Activated naive CD4-positive, alpha-beta T cell treated with anti-CD3 and anti-CD28 coated beads for 36 hours (primary cell): ENCODE measurements at regions not wholly inside any gene's neighbourhood (a gene's known extent, or its start where the extent isn't known, plus 50 kb on each side); places are given as distances from the start of the nearest gene placed in this dataset.

Source experiments
- CTCF ChIA-PET: fragments of 350-600 bp; sonication (Branson Sonifier 250); formaldehyde crosslinking; loops from one replicate; lab custom pipeline; 2021; ENCODE audit warnings: antibody characterized with exemption; lab: Charles Lee
- DNase-seq: peaks from one replicate; pipeline ENCODE4 v3.0.0-alpha.2; 2020
- H3K27ac Mint-ChIP-seq: one replicate; pipeline ENCODE4 v1.8.0; 2021; ENCODE audit warnings: mild to moderate bottlenecking, mixed read lengths
- H3K27me3 Mint-ChIP-seq: one replicate; pipeline ENCODE4 v1.8.0; 2021; ENCODE audit warnings: low read depth, mixed read lengths
- H3K36me3 Mint-ChIP-seq: one replicate; pipeline ENCODE4 v1.8.0; 2021; ENCODE audit warnings: low read depth, mixed read lengths
- H3K4me1 Mint-ChIP-seq: one replicate; pipeline ENCODE4 v1.8.0; 2021; ENCODE audit warnings: low read depth, mixed read lengths
- H3K4me3 Mint-ChIP-seq: one replicate; pipeline ENCODE4 v1.8.0; 2021; ENCODE audit warnings: mild to moderate bottlenecking, moderate library complexity, mixed read lengths
- H3K9me3 Mint-ChIP-seq: one replicate; pipeline ENCODE4 v1.8.0; 2021; ENCODE audit warnings: mixed read lengths
- intact Hi-C: fragments of 100-400 bp; cut with micrococcal nuclease; formaldehyde crosslinking; loops from one replicate; pipeline ENCODE4 v1.15.1; 2023

- Mint-ChIP-seq H3K27me3 (peaks cover 23% of the 10 kb centered on the region), H3K4me1 (no peaks in the 10 kb centered on the region), H3K9me3 (no peaks in the 10 kb centered on the region), H3K36me3 (no peaks in the 10 kb centered on the region), H3K27ac (no peak overlapping the region), H3K4me3 (no peak overlapping the region)
- CTCF ChIA-PET = no interaction called here
- DNase-seq = no peak
- intact Hi-C loops = no loop called here
Observed at GRCh38 chr4:112898357-112899141, 150.9 kb upstream of the ANK2 start.

- H3K27ac Mint-ChIP-seq = no peak overlapping the region
- intact Hi-C loops = no loop called here
- H3K4me1 Mint-ChIP-seq = no peaks in the 10 kb centered on the region
- H3K36me3 Mint-ChIP-seq = no peaks in the 10 kb centered on the region
- no peaks in the 10 kb centered on the region for H3K9me3 Mint-ChIP-seq
- no peak overlapping the region for H3K4me3 Mint-ChIP-seq
- peaks cover 20% of the 10 kb centered on the region for H3K27me3 Mint-ChIP-seq
- no peak for DNase-seq
- CTCF ChIA-PET = no interaction called here
Observed at GRCh38 chr4:112900416-112900815, 149.0 kb upstream of the ANK2 start.

GRCh38 chr4:112901962-112902411, 147.5 kb upstream of the ANK2 start:
- DNase-seq = no peak
- CTCF ChIA-PET = no interaction called here
- no peak overlapping the region for H3K4me3 Mint-ChIP-seq
- no peaks in the 10 kb centered on the region for H3K36me3 Mint-ChIP-seq
- peaks cover 15% of the 10 kb centered on the region for H3K27me3 Mint-ChIP-seq
- intact Hi-C loops = no loop called here
- H3K9me3 Mint-ChIP-seq = no peaks in the 10 kb centered on the region
- no peaks in the 10 kb centered on the region for H3K4me1 Mint-ChIP-seq
- H3K27ac Mint-ChIP-seq = no peak overlapping the region

GRCh38 chr4:112905728-112906127, 143.7 kb upstream of the ANK2 start:
- Mint-ChIP-seq H3K36me3 (no peaks in the 10 kb centered on the region), H3K4me1 (peaks cover 7% of the 10 kb centered on the region), H3K27me3 (peaks cover 6% of the 10 kb centered on the region), H3K27ac (no peak overlapping the region), H3K9me3 (no peaks in the 10 kb centered on the region), H3K4me3 (no peak overlapping the region)
- intact Hi-C loops = no loop called here
- CTCF ChIA-PET = no interaction called here
- DNase-seq = no peak

- Mint-ChIP-seq H3K27me3 (peaks cover 6% of the 10 kb centered on the region), H3K4me3 (no peak overlapping the region), H3K9me3 (no peaks in the 10 kb centered on the region), H3K36me3 (no peaks in the 10 kb centered on the region), H3K4me1 (peaks cover 7% of the 10 kb centered on the region), H3K27ac (no peak overlapping the region)
- no peak for DNase-seq
- CTCF ChIA-PET = interaction anchor here (1.0 kb wide), 1 partner anchor 36 kb away, joined by 3 read pairs; no protein-coding TSS in a partner anchor
- intact Hi-C loops = no loop called here
Observed at GRCh38 chr4:112908511-112908910, 140.9 kb upstream of the ANK2 start.

GRCh38 chr4:112910109-112910736, 139.2 kb upstream of the ANK2 start:
- intact Hi-C loops = no loop called here
- Mint-ChIP-seq H3K4me1 (peaks cover 7% of the 10 kb centered on the region), H3K4me3 (no peak overlapping the region), H3K9me3 (no peaks in the 10 kb centered on the region), H3K27ac (no peak overlapping the region), H3K36me3 (no peaks in the 10 kb centered on the region), H3K27me3 (peaks cover 6% of the 10 kb centered on the region)
- CTCF ChIA-PET = interaction anchor here (0.6 kb wide), 1 partner anchor 29 kb away, joined by 3 read pairs; no protein-coding TSS in a partner anchor
- DNase-seq = no peak

GRCh38 chr4:112916868-112917267, 132.6 kb upstream of the ANK2 start:
- no peaks in the 10 kb centered on the region for H3K27me3 Mint-ChIP-seq
- H3K36me3 Mint-ChIP-seq = no peaks in the 10 kb centered on the region
- intact Hi-C loops = no loop called here
- no peak for DNase-seq
- no peaks in the 10 kb centered on the region for H3K4me1 Mint-ChIP-seq
- no peak overlapping the region for H3K27ac Mint-ChIP-seq
- no peaks in the 10 kb centered on the region for H3K9me3 Mint-ChIP-seq
- CTCF ChIA-PET = no interaction called here
- H3K4me3 Mint-ChIP-seq = no peak overlapping the region

- Mint-ChIP-seq H3K4me3 (no peak overlapping the region), H3K9me3 (no peaks in the 10 kb centered on the region), H3K27ac (no peak overlapping the region), H3K27me3 (no peaks in the 10 kb centered on the region), H3K4me1 (no peaks in the 10 kb centered on the region), H3K36me3 (no peaks in the 10 kb centered on the region)
- DNase-seq = no peak
- intact Hi-C loops = no loop called here
- CTCF ChIA-PET = interaction anchor here (0.8 to 1.5 kb wide), 2 partner anchors 15 to 29 kb away, joined by 4 to 8 read pairs; no protein-coding TSS in a partner anchor
Observed at GRCh38 chr4:112923516-112923915, 125.9 kb upstream of the ANK2 start.

- Mint-ChIP-seq H3K27ac (no peak overlapping the region), H3K36me3 (no peaks in the 10 kb centered on the region), H3K4me1 (no peaks in the 10 kb centered on the region), H3K9me3 (no peaks in the 10 kb centered on the region), H3K27me3 (peaks cover 9% of the 10 kb centered on the region), H3K4me3 (no peak overlapping the region)
- CTCF ChIA-PET = no interaction called here
- intact Hi-C loops = no loop called here
- no peak for DNase-seq
Observed at GRCh38 chr4:112926819-112927218, 122.6 kb upstream of the ANK2 start.

- no peak overlapping the region for H3K27ac Mint-ChIP-seq
- CTCF ChIA-PET = interaction anchor here (1.9 kb wide), 1 partner anchor 10 kb away, joined by 6 read pairs; no protein-coding TSS in a partner anchor
- intact Hi-C loops = no loop called here
- no peaks in the 10 kb centered on the region for H3K4me1 Mint-ChIP-seq
- no peaks in the 10 kb centered on the region for H3K9me3 Mint-ChIP-seq
- DNase-seq = no peak
- no peak overlapping the region for H3K4me3 Mint-ChIP-seq
- H3K36me3 Mint-ChIP-seq = no peaks in the 10 kb centered on the region
- H3K27me3 Mint-ChIP-seq = peaks cover 9% of the 10 kb centered on the region
Observed at GRCh38 chr4:112927544-112927943, 121.9 kb upstream of the ANK2 start.

GRCh38 chr4:112931001-112931400, 118.5 kb upstream of the ANK2 start:
- Mint-ChIP-seq H3K27ac (no peak overlapping the region), H3K9me3 (no peaks in the 10 kb centered on the region), H3K36me3 (no peaks in the 10 kb centered on the region), H3K27me3 (peaks cover 15% of the 10 kb centered on the region), H3K4me3 (no peak overlapping the region), H3K4me1 (no peaks in the 10 kb centered on the region)
- CTCF ChIA-PET = no interaction called here
- intact Hi-C loops = loop anchor here (10.0 kb wide), 1 partner anchor 856 kb away; no protein-coding TSS in a partner anchor
- DNase-seq = no peak

GRCh38 chr4:112933790-112934189, 115.7 kb upstream of the ANK2 start:
- CTCF ChIA-PET = interaction anchor here (0.6 kb wide), 1 partner anchor 108 kb away, joined by 3 read pairs; no protein-coding TSS in a partner anchor

More at GRCh38 chr4:112933790-112934189, 115.7 kb upstream of the ANK2 start:
- Mint-ChIP-seq H3K9me3 (no peaks in the 10 kb centered on the region), H3K36me3 (no peaks in the 10 kb centered on the region), H3K27me3 (peaks cover 17% of the 10 kb centered on the region), H3K27ac (no peak overlapping the region), H3K4me1 (no peaks in the 10 kb centered on the region), H3K4me3 (no peak overlapping the region)
- no peak for DNase-seq
- intact Hi-C loops = loop anchor here (10.0 kb wide), 1 partner anchor 859 kb away; no protein-coding TSS in a partner anchor
